ENCODE measurements at regions not wholly inside any gene's neighbourhood (a gene's known extent, or its start where the extent isn't known, plus 50 kb on each side); places are given as distances from the start of the nearest gene placed in this dataset.

GRCh38 chr7:125127304-125127703 lies 197.7 kb upstream of the POT1 start:
- Histone ChIP-seq H3K9me3 (ENCODE audit: insufficient read depth, low read length) (no peaks in the 10 kb centered on the region), H2AFZ (ENCODE audit: low read depth, low read length, severe bottlenecking) (no peak overlapping the region), H3K9ac (ENCODE audit: low read length) (no peak overlapping the region), H3K9me2 (replicated peaks; ENCODE audit: insufficient read depth, low read length) (no peaks in the 10 kb centered on the region), H3K36me3 (ENCODE audit: low read length) (no peaks in the 10 kb centered on the region), H3F3A (ENCODE audit: insufficient read depth) (no peaks in the 10 kb centered on the region), H3K4me2 (ENCODE audit: low read depth, low read length, poor library complexity, severe bottlenecking) (no peak overlapping the region), H4K20me1 (ENCODE audit: low read depth, low read length) (no peaks in the 10 kb centered on the region), H3K27me3 (ENCODE audit: low read length) (no peaks in the 10 kb centered on the region), H3K27ac (ENCODE audit: low read depth, low read length) (no peak overlapping the region), H3K4me3 (ENCODE audit: insufficient read depth, low read length, poor library complexity, severe bottlenecking) (no peak overlapping the region), H3K79me2 (ENCODE audit: insufficient read depth, low read length) (no peaks in the 10 kb centered on the region)
- TF ChIP-seq, protein P1, sequence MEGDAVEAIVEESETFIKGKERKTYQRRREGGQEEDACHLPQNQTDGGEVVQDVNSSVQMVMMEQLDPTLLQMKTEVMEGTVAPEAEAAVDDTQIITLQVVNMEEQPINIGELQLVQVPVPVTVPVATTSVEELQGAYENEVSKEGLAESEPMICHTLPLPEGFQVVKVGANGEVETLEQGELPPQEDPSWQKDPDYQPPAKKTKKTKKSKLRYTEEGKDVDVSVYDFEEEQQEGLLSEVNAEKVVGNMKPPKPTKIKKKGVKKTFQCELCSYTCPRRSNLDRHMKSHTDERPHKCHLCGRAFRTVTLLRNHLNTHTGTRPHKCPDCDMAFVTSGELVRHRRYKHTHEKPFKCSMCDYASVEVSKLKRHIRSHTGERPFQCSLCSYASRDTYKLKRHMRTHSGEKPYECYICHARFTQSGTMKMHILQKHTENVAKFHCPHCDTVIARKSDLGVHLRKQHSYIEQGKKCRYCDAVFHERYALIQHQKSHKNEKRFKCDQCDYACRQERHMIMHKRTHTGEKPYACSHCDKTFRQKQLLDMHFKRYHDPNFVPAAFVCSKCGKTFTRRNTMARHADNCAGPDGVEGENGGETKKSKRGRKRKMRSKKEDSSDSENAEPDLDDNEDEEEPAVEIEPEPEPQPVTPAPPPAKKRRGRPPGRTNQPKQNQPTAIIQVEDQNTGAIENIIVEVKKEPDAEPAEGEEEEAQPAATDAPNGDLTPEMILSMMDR (IDR thresholded peaks at IDR 0.05; ENCODE audit: insufficient read depth, low read length, poor library complexity, severe bottlenecking) = no peak
- TF ChIP-seq EZH2phosphoT487 (conservative IDR thresholded peaks at IDR 0.05; ENCODE audit: low read length) = no peak

GRCh38 chr7:125126376-125126775 lies 196.8 kb upstream of the POT1 start:
- Histone ChIP-seq H4K20me1 (ENCODE audit: low read depth, low read length) (no peaks in the 10 kb centered on the region), H3K27ac (ENCODE audit: low read depth, low read length) (no peak overlapping the region), H3K9ac (ENCODE audit: low read length) (no peak overlapping the region), H3F3A (ENCODE audit: insufficient read depth) (no peaks in the 10 kb centered on the region), H3K36me3 (ENCODE audit: low read length) (no peaks in the 10 kb centered on the region), H3K4me3 (ENCODE audit: insufficient read depth, low read length, poor library complexity, severe bottlenecking) (no peak overlapping the region), H2AFZ (ENCODE audit: low read depth, low read length, severe bottlenecking) (no peak overlapping the region), H3K9me3 (ENCODE audit: insufficient read depth, low read length) (no peaks in the 10 kb centered on the region), H3K4me2 (ENCODE audit: low read depth, low read length, poor library complexity, severe bottlenecking) (no peak overlapping the region), H3K9me2 (replicated peaks; ENCODE audit: insufficient read depth, low read length) (no peaks in the 10 kb centered on the region), H3K27me3 (ENCODE audit: low read length) (no peaks in the 10 kb centered on the region), H3K79me2 (ENCODE audit: insufficient read depth, low read length) (no peaks in the 10 kb centered on the region)
- TF ChIP-seq, protein P1 (IDR thresholded peaks at IDR 0.05; ENCODE audit: insufficient read depth, low read length, poor library complexity, severe bottlenecking) = no peak
- no peak for TF ChIP-seq EZH2phosphoT487 (conservative IDR thresholded peaks at IDR 0.05; ENCODE audit: low read length)

DNA sequence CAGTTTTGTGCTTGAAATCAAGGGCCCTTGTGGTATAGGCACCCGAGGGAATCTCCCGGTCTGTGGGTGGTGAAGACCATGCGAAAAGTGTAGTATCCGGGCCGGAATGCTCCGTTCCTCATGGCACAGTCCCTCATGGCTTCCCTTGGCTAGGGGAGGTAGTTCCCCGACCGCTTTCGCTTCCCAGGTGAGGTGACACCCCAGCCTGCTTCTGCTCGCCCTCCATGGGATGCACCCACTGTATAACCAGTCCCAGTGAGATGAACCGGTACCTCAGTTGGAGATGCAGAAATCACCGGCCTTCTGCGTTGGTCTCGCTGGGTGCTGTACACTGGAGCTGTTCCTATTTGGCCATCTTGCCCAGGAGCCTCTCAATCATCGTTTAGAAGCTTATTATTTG lies 195.7 kb upstream of the POT1 start:
- H3K4me2 ChIP-seq (ENCODE audit: low read depth, low read length, poor library complexity, severe bottlenecking) = no peak overlapping the region
- H3K36me3 ChIP-seq (ENCODE audit: low read length) = no peaks in the 10 kb centered on the region
- H3K27me3 ChIP-seq (ENCODE audit: low read length) = no peaks in the 10 kb centered on the region
- H2AFZ ChIP-seq (ENCODE audit: low read depth, low read length, severe bottlenecking) = no peak overlapping the region
- H3K79me2 ChIP-seq (ENCODE audit: insufficient read depth, low read length) = no peaks in the 10 kb centered on the region
- H3K9me3 ChIP-seq (ENCODE audit: insufficient read depth, low read length) = no peaks in the 10 kb centered on the region
- H3K27ac ChIP-seq (ENCODE audit: low read depth, low read length) = no peak overlapping the region
- no peaks in the 10 kb centered on the region for H4K20me1 ChIP-seq (ENCODE audit: low read depth, low read length)
- no peak overlapping the region for H3K9ac ChIP-seq (ENCODE audit: low read length)
- TF ChIP-seq, protein P1 (IDR thresholded peaks at IDR 0.05; ENCODE audit: insufficient read depth, low read length, poor library complexity, severe bottlenecking) = no peak
- no peak for TF ChIP-seq EZH2phosphoT487 (conservative IDR thresholded peaks at IDR 0.05; ENCODE audit: low read length)
- H3F3A ChIP-seq (ENCODE audit: insufficient read depth) = no peaks in the 10 kb centered on the region
- no peaks in the 10 kb centered on the region for H3K9me2 ChIP-seq (replicated peaks; ENCODE audit: insufficient read depth, low read length)
- H3K4me3 ChIP-seq (ENCODE audit: insufficient read depth, low read length, poor library complexity, severe bottlenecking) = no peak overlapping the region
